EL (cell line): ENCODE measurements at regions not wholly inside any gene's neighbourhood (a gene's known extent, or its start where the extent isn't known, plus 50 kb on each side); places are given as distances from the start of the nearest gene placed in this dataset.

Experiments
- DNase-seq: peaks from one replicate; pipeline ENCODE4 v3.0.0-alpha.2; 2016

DNA sequence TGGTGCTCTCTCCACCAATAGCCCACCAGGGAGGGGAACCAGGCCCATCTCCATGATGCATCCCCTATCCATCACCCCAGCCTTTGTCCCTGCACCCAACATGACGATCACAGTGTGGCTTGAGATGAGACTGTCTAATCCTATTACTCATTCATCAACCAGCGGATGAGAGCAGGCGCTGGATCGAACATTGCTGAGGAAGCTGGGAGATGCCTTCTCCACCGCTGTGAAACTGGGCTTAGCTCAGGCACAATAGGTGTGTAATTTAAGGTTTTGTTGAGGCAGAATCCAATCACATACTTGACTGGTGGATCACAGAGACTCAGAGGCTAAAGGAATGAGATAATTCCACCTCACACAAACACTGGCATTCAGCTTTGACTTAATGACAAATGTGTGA is 64.6 kb upstream of the IRX3 start:
- DNase-seq: no peak

- DNase-seq: peak; percentile 8
Measured at GRCh38 chr16:54347961-54348360, 61.4 kb upstream of the IRX3 start.

DNA sequence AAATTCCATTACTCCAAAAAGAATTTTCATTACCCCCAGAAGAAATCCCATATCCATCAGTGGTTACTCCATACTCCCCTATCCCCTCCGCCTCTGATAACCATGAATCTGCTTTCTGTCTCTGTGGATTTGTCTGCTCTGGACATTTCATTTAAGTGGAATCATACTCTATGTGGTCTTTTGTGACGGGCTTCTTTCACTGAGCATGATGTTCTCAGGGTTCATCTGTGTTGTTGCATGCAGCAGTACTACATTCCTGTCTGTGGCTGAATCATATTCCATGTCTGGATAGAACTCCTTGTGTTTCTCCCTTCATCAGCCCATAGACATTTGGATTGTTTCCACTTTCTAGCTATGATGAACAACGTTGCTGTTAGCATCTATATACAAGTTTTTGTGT is 59.5 kb upstream of the IRX3 start:
- DNase-seq: no peak

DNA sequence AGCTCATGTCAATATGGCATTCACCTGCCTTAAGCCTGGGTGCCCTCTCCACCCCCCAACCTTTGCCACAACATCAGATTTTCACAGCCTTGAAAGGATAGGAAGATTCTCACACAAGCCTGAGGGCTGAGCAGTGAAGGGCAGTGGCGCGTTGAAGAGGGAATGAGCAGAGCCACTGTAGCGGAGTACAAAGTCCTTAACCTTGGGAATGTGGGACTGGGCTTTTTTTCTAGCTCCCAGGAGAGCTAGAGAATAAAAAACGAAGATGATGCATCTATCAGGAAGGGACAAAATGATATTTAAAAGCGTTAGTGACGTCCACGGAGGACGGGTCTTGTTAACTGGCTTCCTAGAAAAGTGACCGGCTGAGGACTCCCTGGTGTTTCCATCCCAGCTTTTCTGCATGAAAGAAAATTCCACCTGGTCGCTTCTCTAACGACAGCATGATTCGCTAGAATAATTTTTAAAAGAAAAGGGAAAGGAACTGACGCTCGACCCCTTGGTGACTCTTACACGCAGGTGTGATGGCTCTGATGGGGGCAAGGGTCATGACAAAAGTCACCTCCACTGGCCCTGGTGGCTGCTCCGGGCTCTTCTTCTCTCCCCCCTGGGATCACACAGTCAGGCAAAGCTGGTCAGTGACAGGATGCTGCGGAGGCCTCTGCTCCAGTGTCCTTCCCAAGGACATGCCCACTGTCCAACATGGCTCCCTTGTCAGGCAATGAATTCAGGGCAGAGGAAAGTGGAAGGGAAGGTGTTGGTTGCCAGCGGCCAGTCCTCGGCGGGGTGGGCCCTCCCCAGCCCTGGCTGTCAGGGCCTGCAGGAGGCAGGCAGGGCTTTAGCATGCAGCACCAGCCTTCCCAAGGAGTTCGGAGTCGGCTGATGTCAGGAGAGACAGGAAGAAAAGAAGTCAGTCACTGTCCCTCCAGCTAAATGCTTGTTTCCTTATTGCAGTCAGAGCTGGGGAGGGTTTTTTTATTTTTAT is 58.4 kb upstream of the IRX3 start:
- no peak for DNase-seq

DNA sequence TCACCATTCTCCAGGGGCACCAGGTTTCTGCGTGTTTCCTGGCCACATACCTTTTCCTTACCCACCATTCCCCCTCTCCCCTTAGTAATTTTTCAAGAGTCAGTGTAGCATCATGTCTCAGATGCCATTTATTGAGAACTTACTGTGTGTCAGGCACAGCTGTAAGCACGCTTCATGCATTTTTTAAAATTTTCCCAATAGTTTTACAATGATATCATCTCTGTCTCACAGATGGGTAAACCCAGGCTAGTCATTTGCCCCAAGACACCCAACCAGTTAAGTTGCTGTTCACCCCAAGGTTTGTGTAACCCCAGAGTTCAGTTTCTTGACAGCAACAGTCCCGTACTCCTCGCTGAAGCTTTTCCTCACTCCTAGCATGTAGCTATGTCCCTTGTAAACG is 56.4 kb upstream of the IRX3 start:
- DNase-seq: peak; percentile 82

- peak; percentile 71 for DNase-seq
Measured at GRCh38 chr16:54341892-54342776, 55.5 kb upstream of the IRX3 start.

- DNase-seq: no peak
Measured at GRCh38 chr16:54340531-54340930, 53.9 kb upstream of the IRX3 start.

DNA sequence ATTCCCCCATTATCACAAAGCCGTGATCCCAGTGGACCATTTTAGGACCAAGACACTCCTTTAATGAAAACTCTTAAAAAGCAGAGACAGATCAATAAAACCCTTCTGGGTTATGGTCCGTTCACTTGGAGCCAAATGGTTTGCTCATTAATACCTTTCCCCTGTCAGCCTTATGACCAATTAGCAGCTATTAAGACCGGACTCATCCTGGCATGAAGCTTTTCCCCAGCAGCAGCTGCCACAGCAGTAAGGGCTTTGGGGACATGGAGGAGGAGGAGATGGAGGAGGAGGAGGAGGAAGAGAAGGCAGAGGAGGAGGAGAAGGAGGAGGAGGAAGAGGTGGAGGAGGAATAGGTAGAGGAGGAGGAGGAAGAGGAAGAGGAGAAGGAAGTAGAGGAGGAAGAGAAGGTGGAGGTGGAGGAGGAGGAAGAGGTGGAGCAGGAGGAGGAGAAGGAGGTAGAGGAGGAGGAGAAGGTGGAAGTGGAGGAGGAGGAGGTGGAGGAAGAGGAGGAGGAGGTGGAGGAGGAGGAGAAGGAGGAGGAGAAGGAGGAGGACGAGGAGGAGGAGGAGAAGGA is 50.1 kb upstream of the IRX3 start:
- DNase-seq: no peak
